ENCODE measurements at regions not wholly inside any gene's neighbourhood (a gene's known extent, or its start where the extent isn't known, plus 50 kb on each side); places are given as distances from the start of the nearest gene placed in this dataset.

DNA sequence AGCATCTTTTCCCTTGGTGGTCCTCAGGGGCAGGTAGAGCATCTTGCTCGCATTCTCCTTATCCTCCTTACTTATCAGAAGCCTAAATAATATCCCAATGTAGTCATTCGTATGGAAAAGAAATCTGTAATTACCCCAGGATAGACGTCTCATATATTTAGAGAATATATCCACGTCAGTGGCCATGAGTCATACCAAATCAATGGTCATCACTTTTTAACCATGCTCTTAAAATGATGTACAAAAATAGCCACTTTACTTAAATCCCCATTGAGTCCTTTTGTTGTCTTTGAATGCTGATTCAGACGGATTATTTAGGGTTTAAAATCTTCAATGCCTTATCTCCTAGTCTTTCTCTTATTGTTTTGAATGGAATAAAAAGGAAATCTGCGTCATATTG, 231.7 kb upstream of the STXBP5 start:
- no peak for TF ChIP-seq POLR2A (IDR thresholded peaks at IDR 0.05; ENCODE audit: low read depth, low read length)
- no peak for TF ChIP-seq POLR2AphosphoS5 (IDR thresholded peaks at IDR 0.05; ENCODE audit: low read depth, low read length)

Data from GM12892 (cell line).